Dermis blood vessel endothelial cell (primary cell): ENCODE measurements at regions not wholly inside any gene's neighbourhood (a gene's known extent, or its start where the extent isn't known, plus 50 kb on each side); places are given as distances from the start of the nearest gene placed in this dataset.

Experiments
- DNase-seq: peaks from one replicate; pipeline ENCODE4 v3.0.0; 2010

GRCh38 chr7:1378610-1379601, 80.4 kb downstream of the MICALL2 start:
- no peak for DNase-seq

DNA sequence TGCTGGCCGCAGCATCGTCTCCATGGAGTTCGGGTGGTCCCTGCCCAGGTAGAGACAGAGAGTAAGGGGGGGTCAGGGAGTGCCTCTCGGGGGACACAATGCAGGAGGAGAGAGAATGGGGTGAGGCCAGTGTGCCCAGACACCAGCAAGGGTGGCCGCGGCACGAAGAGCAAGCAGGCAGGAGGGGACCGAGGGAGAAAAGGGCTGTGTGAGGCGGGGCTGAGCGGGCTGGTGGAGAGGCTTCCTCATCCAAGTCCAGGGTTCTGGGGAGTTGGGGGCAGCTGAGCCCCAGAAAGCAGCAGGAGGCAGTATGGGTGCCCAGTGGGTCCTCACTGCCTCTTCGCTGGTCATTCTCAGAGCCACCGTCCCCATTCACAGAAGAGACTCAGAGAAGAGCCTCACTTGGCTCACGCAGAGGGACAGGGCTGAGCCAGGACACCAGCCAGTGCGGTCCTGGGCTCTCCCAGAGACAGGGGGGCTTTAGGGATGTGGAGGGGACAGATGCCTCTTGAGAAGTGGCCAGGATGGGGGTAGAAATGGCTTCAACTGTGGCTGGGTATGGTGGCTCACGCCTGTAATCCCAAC, 78.9 kb downstream of the MICALL2 start:
- no peak for DNase-seq

DNA sequence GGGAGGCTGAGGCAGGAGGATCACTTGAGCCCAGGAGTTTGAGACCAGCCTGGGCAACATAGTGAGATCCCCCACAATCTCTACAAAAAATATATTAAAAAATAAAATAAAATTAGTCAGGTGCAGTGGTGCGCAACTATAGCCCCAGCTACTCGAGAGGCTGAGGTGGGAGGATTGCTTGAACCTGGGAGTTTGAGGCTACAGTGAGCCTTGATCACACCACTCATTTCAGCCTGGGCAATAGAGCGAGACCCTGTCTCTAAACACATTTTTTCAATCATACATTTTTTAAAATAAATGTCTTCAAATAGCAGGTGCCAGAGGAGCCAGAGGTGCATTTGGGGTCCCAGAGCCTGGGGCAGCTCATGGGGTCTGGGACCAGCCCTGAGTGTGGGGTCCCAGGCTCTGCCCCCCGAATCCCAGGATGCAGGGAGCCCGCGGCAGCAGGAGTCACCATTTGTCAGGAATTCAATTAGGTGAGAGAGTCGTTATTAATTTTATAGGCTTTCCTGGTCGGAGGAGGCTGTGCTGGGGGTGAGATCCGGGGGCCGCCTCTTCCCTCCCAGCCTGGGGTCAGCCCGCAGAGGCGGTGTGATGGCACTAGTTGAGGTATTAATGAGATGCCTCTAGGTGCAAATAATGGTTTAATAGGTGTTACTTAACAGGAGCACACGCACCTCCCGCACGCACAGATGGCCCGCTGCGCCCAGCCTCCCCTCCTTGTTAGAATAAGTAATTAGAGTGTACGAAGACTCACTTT, 78.3 kb downstream of the MICALL2 start:
- DNase-seq, result no peak

DNA sequence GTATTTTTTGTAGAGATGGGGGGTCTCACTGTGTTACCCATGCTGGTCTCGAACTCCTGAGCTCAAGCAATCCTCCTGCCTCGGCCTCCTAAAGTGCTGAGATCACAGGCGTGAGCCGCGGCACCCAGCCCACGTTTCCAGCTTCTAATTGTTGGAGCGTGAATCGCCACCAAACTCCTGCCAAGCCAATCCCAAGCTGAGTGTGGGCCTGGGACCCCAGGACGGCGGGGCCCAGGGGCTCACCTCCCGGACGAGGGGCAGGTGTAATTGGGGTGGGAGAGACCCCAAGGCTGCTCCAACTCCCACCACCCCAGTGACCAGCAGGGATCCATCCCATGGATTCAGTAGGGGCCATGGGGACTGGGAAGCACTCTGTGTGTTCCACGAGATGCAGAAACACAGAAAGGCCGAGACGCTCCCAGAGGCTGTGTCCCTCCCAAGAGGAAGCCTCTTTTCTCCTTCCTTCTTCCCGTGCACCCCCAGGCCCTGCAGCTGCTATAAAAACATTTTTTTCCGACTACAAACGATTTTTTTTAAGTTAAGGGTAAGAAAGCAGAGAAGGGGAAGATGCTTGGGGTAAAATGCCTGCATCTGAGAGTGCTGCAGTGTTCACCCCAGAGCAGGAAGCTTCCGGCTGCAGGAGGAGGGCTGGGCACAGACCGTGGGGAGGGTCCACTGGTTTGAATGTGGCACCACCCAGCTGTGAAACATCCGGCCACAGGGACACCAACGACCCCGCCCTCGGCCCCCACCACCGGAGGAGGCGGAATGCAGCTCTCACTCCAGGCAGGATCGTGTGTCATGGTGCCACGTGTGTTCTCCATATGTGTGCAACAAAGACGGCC, 76.5 kb downstream of the MICALL2 start:
- DNase-seq, result no peak

DNA sequence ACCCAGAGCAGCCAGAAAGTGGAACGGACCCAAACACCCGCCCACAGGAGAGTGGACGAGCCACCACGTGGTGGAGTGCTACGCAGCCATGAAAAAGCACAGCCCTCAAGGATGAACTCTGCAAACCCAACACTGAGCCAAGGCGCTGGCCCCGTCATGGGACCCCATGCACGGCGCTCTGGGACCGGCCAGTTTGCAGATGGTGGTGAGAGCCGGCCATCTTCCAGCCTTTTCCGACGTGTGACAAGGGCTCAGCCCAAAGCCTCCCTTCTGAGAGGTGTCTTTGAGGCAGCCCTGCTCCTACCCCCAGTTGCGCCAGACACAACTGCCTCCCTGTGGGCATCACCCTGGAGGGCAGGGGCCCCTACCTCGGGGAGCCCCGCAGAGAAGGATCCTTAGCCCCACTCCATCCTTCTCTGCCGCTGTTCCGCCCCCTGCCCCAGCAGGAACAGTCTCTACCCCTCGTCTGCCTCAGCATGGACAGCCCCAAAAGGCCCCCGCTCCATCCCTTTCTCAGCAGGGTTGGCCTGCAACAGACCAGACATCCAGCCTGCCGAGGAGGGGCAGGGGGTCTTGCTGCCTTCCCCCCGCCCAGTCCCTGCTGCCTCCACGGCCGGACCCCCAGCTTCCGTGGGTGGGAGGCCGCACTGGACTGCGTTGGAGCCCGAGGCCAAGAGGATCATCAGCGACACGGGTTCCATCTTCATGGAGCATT, 75.7 kb downstream of the MICALL2 start:
- DNase-seq, result no peak

DNA sequence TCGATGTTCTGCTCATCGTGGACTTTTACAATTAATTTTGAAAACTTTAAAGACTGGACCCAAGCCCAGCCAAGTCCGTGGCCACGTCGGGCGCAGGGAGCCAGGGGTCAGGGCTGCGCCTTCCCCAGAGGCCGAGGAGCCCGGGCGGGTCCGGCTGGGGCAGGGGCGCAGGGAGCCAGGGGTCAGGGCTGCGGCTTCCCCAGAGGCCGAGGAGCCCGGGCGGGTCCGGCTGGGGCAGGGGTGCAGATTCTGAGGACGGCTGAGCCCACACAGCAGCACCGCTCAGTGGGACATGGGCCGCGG, 75.2 kb downstream of the MICALL2 start:
- no peak for DNase-seq
